C4-2B (cell line): ENCODE measurements at regions not wholly inside any gene's neighbourhood (a gene's known extent, or its start where the extent isn't known, plus 50 kb on each side); places are given as distances from the start of the nearest gene placed in this dataset.

Source experiments
- ZFX ChIP-seq: fragments of 450-650 bp; IDR thresholded peaks from 2 replicates; pipeline ENCODE4 v1.6.1; 2017
- TF ChIP-seq, protein P1 (sequence below): fragments of 450-650 bp; conservative IDR thresholded peaks from 2 replicates; pipeline ENCODE4 v1.5.1; 2017; ENCODE audit warnings: mild to moderate bottlenecking

DNA sequence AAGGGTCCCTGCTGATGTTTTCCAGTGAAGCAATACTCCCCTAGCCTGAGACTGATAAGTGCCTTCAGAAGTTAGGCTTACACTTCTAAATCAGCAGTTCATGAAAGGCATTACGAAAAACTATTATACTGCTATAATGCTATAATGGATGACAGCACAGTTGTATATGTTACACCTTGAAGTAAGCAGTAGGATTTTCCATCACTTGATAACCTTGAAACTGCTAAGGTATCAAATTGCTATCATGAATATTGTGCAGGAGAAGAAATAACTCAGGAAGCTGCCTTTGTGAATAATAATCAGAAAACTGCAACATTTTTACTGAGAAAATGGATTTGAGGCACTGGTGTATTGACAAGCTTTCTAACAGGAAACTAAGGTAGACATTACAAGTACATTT is 142.3 kb downstream of the HNMT start:
- TF ChIP-seq, protein P1, sequence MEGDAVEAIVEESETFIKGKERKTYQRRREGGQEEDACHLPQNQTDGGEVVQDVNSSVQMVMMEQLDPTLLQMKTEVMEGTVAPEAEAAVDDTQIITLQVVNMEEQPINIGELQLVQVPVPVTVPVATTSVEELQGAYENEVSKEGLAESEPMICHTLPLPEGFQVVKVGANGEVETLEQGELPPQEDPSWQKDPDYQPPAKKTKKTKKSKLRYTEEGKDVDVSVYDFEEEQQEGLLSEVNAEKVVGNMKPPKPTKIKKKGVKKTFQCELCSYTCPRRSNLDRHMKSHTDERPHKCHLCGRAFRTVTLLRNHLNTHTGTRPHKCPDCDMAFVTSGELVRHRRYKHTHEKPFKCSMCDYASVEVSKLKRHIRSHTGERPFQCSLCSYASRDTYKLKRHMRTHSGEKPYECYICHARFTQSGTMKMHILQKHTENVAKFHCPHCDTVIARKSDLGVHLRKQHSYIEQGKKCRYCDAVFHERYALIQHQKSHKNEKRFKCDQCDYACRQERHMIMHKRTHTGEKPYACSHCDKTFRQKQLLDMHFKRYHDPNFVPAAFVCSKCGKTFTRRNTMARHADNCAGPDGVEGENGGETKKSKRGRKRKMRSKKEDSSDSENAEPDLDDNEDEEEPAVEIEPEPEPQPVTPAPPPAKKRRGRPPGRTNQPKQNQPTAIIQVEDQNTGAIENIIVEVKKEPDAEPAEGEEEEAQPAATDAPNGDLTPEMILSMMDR = no peak
- no peak for TF ChIP-seq ZFX
